Hepatocyte (in vitro differentiated cells): ENCODE measurements at regions not wholly inside any gene's neighbourhood (a gene's known extent, or its start where the extent isn't known, plus 50 kb on each side); places are given as distances from the start of the nearest gene placed in this dataset.
A peak's percentile ranks its signal among the peaks of the same experiment; 100 is the strongest.

ENCODE experiments used
- DNase-seq: peaks from one replicate; pipeline ENCODE4 v3.0.0-alpha.2; 2016; ENCODE audit warnings: low spot score
- H2AFZ ChIP-seq: fragments of 200-600 bp; sonication (generic); 2 replicates; pipeline ENCODE4 v1.6.0; 2016; ENCODE audit warnings: antibody characterized with exemption, mild to moderate bottlenecking
- H3K27ac ChIP-seq: fragments of 200-600 bp; sonication (generic); 2 replicates; pipeline ENCODE4 v1.5.1; 2016; ENCODE audit warnings: mild to moderate bottlenecking
- H3K27me3 ChIP-seq: fragments of 200-600 bp; sonication (generic); 2 replicates; pipeline ENCODE4 v1.6.1; 2016
- H3K36me3 ChIP-seq: fragments of 200-600 bp; sonication (generic); replicated peaks from 2 replicates; pipeline ENCODE4 v1.5.1; 2016; ENCODE audit warnings: low read depth; ENCODE audit not compliant: insufficient read depth
- H3K4me1 ChIP-seq: fragments of 200-600 bp; sonication (generic); 2 replicates; pipeline ENCODE4 v1.5.1; 2016; ENCODE audit warnings: mild to moderate bottlenecking, moderate library complexity; ENCODE audit not compliant: insufficient read depth
- H3K4me2 ChIP-seq: fragments of 200-600 bp; sonication (generic); 2 replicates; pipeline ENCODE4 v1.6.0; 2016
- H3K4me3 ChIP-seq: fragments of 200-600 bp; sonication (generic); 2 replicates; pipeline ENCODE4 v1.5.1; 2016; ENCODE audit warnings: mild to moderate bottlenecking
- H3K79me2 ChIP-seq: fragments of 200-600 bp; sonication (generic); 2 replicates; pipeline ENCODE4 v1.6.0; 2017; ENCODE audit warnings: mild to moderate bottlenecking
- H3K9me2 ChIP-seq: fragments of 200-600 bp; sonication (generic); replicated peaks from 2 replicates; pipeline ENCODE4 v1.6.0; 2017; ENCODE audit warnings: mild to moderate bottlenecking; ENCODE audit not compliant: insufficient read depth
- H3K9me3 ChIP-seq: fragments of 200-600 bp; sonication (generic); 2 replicates; pipeline ENCODE4 v1.5.1; 2016; ENCODE audit warnings: low read depth, mild to moderate bottlenecking
- H4K20me1 ChIP-seq: fragments of 200-600 bp; sonication (generic); 2 replicates; pipeline ENCODE4 v1.6.0; 2016; ENCODE audit warnings: mild to moderate bottlenecking; ENCODE audit not compliant: insufficient read depth, poor library complexity, severe bottlenecking
- CTCF ChIP-seq: fragments of 200-600 bp; sonication (generic); IDR thresholded peaks from 2 replicates; pipeline ENCODE4 v1.5.1; 2016; ENCODE audit warnings: antibody characterized with exemption, mild to moderate bottlenecking; ENCODE audit not compliant: poor library complexity
- EZH2 ChIP-seq: fragments of 200-600 bp; sonication (generic); IDR thresholded peaks from 2 replicates; pipeline ENCODE4 v1.6.1; 2016; ENCODE audit warnings: antibody characterized with exemption, mild to moderate bottlenecking, borderline replicate concordance
- EZH2phosphoT487 ChIP-seq: fragments of 200-600 bp; sonication (generic); IDR thresholded peaks from one replicate; pipeline ENCODE4 v1.6.1; 2018; ENCODE audit warnings: antibody characterized with exemption, mild to moderate bottlenecking, low read depth, moderate library complexity; ENCODE audit not compliant: unreplicated experiment, severe bottlenecking
- WGBS: methylation state at CpG from one replicate; pipeline ENCODE4 v1.1.6; 2016; ENCODE audit warnings: low lambda C conversion rate; ENCODE audit errors: missing lambda C conversion rate; 5-methylcytosine and 5-hydroxymethylcytosine counted together

GRCh38 chr20:22342410-22342809, 242.0 kb downstream of the FOXA2 start:
- Histone ChIP-seq H2AFZ (no peak overlapping the region), H3K79me2 (no peaks in the 10 kb centered on the region), H3K27ac (no peak overlapping the region), H3K4me3 (no peak overlapping the region), H3K4me2 (no peak overlapping the region), H3K36me3 (no peaks in the 10 kb centered on the region), H3K9me2 (no peaks in the 10 kb centered on the region), H3K4me1 (no peaks in the 10 kb centered on the region), H3K27me3 (peaks cover 10% of the 10 kb centered on the region), H3K9me3 (no peaks in the 10 kb centered on the region), H4K20me1 (no peaks in the 10 kb centered on the region)
- no peak for DNase-seq
- 79% methylated on average over 4 of the region's 4 CpGs for WGBS
- TF ChIP-seq CTCF (no peak), EZH2phosphoT487 (no peak), EZH2 (no peak)

- peaks cover 16% of the 10 kb centered on the region for H3K27me3 ChIP-seq
- H2AFZ ChIP-seq, result no peak overlapping the region
- H3K9me3 ChIP-seq, result no peaks in the 10 kb centered on the region
- no peak overlapping the region for H3K4me2 ChIP-seq
- H3K36me3 ChIP-seq, result no peaks in the 10 kb centered on the region
- no peaks in the 10 kb centered on the region for H3K79me2 ChIP-seq
- H3K27ac ChIP-seq, result no peak overlapping the region
- no peaks in the 10 kb centered on the region for H3K4me1 ChIP-seq
- no peak for DNase-seq
- H4K20me1 ChIP-seq, result no peaks in the 10 kb centered on the region
- TF ChIP-seq CTCF, result no peak
- TF ChIP-seq EZH2phosphoT487, result no peak
- no peak for TF ChIP-seq EZH2
- no peaks in the 10 kb centered on the region for H3K9me2 ChIP-seq
- 47% methylated on average over 6 of the region's 6 CpGs for WGBS
- H3K4me3 ChIP-seq, result no peak overlapping the region
Measured at GRCh38 chr20:22341508-22341907, 242.9 kb downstream of the FOXA2 start.

GRCh38 chr20:22339946-22340345, 244.4 kb downstream of the FOXA2 start:
- no peak for TF ChIP-seq EZH2
- DNase-seq, result no peak
- Histone ChIP-seq H3K4me3 (no peak overlapping the region), H4K20me1 (no peaks in the 10 kb centered on the region), H3K27ac (no peak overlapping the region), H3K9me3 (no peaks in the 10 kb centered on the region), H3K4me1 (no peaks in the 10 kb centered on the region), H3K9me2 (no peaks in the 10 kb centered on the region), H3K27me3 (peaks cover 16% of the 10 kb centered on the region), H3K36me3 (no peaks in the 10 kb centered on the region), H3K4me2 (no peak overlapping the region), H2AFZ (no peak overlapping the region), H3K79me2 (no peaks in the 10 kb centered on the region)
- WGBS, result 83% methylated on average over 5 of the region's 5 CpGs

GRCh38 chr20:22339091-22339881, 245.1 kb downstream of the FOXA2 start:
- Histone ChIP-seq H4K20me1 (no peaks in the 10 kb centered on the region), H2AFZ (no peak overlapping the region), H3K9me2 (no peaks in the 10 kb centered on the region), H3K79me2 (no peaks in the 10 kb centered on the region), H3K9me3 (no peaks in the 10 kb centered on the region), H3K36me3 (no peaks in the 10 kb centered on the region), H3K4me2 (peak overlapping the region; percentile 61), H3K4me3 (no peak overlapping the region), H3K4me1 (no peaks in the 10 kb centered on the region), H3K27ac (no peak overlapping the region), H3K27me3 (peaks cover 16% of the 10 kb centered on the region)
- TF ChIP-seq EZH2phosphoT487, result no peak
- peak; percentile 95 for TF ChIP-seq CTCF
- peak; percentile 87 for DNase-seq
- WGBS, result 29% methylated on average over 12 of the region's 12 CpGs
